Astrocyte of the spinal cord (primary cell): ENCODE measurements at regions not wholly inside any gene's neighbourhood (a gene's known extent, or its start where the extent isn't known, plus 50 kb on each side); places are given as distances from the start of the nearest gene placed in this dataset.

ENCODE experiments used
- DNase-seq: peaks from one replicate; pipeline ENCODE4 v3.0.0; 2011; ENCODE audit warnings: low read depth, low spot score
- H3K4me3 ChIP-seq: 2 replicates; pipeline ENCODE4 v1.5.1; 2011; ENCODE audit warnings: low read depth, mild to moderate bottlenecking, low read length, moderate library complexity
- in situ Hi-C: cut with HindIII; loops from 2 replicates; pipeline ENCODE4 v1.10.0; 2017; ENCODE audit warnings: low sequenced_read_pairs
- TF ChIP-seq, protein P1 (sequence below): IDR thresholded peaks from 2 replicates; pipeline ENCODE4 v1.5.1; 2012; ENCODE audit warnings: low read depth, mild to moderate bottlenecking, low read length, inconsistent platforms

DNA sequence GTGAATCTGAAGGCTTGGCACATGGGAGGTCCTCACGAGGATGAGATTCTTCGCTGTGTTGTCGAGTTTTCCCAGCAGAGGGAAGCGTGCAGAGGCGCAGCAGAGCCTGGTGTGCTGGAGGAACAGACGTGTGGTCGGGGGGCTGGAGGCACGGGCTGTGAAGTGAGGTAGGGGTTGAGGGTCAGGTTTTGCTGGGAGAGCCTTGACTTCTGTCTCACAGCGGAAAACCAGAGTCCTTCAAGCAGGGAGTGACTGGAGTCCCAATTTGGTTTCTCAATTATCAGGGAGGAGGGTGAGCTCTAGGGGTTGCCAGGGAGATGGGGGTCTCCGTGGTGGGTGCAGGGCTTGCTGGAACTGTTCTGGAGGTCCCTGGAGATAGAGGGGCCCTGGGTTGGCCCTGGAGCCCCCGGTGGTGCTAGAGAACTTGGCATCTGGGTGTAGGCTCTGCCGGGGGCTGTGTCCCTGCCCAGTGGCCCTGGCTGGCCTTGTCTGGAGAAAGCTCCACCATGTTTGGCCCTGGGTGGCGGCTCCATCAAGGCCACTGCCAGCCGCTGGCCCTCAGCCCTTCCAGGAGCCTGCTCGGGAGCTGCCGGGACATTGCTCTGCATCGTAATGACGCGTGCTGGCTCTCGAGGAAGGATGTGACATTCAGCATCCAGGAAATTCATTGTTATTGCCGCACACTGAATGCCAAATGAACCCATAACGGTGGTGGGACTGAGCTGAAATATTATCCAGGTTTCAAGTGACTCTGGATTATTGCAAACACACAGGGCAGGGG lies 215.7 kb downstream of the KIF26A start:
- no peak overlapping the region for H3K4me3 ChIP-seq
- TF ChIP-seq, protein P1, sequence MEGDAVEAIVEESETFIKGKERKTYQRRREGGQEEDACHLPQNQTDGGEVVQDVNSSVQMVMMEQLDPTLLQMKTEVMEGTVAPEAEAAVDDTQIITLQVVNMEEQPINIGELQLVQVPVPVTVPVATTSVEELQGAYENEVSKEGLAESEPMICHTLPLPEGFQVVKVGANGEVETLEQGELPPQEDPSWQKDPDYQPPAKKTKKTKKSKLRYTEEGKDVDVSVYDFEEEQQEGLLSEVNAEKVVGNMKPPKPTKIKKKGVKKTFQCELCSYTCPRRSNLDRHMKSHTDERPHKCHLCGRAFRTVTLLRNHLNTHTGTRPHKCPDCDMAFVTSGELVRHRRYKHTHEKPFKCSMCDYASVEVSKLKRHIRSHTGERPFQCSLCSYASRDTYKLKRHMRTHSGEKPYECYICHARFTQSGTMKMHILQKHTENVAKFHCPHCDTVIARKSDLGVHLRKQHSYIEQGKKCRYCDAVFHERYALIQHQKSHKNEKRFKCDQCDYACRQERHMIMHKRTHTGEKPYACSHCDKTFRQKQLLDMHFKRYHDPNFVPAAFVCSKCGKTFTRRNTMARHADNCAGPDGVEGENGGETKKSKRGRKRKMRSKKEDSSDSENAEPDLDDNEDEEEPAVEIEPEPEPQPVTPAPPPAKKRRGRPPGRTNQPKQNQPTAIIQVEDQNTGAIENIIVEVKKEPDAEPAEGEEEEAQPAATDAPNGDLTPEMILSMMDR, result no peak
- in situ Hi-C loops, result no loop called here
- DNase-seq, result no peak

DNA sequence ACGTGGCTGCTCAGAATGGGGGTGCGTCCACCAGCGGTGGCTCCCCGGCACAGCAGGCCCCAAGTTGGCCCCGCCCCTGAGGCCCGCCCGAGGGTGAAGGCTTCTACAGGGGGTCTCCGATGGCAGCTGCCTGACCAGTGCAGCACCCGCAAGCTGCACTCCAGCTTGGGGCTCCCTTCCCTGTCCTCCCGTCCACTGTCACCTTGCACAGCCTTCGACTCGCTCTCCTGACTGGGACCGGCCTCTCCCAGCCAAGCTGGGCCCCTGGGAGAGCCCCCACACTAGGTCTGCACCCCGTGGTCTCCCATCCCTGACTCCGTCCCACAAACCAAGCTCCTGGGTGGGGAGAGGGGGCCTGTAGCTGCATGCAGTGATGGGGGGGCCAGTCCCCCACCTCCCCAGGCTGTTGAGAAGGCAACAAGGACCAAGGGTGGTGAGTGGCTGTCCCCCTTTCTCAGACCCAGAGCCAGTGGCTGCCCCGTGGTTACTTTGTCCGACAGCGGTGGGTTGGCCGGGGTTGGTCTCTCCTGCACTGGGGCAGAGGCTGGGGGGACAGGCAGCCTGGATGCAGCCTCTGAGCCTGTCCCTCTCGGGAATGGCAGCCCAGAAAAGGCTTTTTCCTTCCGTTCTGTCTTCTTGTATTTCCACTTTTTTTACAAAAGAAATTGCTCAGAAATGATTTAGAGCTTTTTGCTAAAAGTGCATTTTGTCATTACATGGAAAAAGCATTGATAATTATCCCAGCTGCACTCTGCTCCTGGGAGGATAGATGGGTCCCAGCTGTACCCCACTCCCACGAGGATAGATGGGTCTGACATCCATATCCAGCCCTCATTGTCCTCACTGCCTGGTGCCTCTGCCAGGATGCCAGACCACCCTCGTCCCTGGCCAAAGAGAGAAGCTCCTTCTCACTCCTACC lies 217.0 kb downstream of the KIF26A start:
- no peak for DNase-seq
- in situ Hi-C loops, result no loop called here
- no peak overlapping the region for H3K4me3 ChIP-seq
- TF ChIP-seq, protein P1, result no peak

DNA sequence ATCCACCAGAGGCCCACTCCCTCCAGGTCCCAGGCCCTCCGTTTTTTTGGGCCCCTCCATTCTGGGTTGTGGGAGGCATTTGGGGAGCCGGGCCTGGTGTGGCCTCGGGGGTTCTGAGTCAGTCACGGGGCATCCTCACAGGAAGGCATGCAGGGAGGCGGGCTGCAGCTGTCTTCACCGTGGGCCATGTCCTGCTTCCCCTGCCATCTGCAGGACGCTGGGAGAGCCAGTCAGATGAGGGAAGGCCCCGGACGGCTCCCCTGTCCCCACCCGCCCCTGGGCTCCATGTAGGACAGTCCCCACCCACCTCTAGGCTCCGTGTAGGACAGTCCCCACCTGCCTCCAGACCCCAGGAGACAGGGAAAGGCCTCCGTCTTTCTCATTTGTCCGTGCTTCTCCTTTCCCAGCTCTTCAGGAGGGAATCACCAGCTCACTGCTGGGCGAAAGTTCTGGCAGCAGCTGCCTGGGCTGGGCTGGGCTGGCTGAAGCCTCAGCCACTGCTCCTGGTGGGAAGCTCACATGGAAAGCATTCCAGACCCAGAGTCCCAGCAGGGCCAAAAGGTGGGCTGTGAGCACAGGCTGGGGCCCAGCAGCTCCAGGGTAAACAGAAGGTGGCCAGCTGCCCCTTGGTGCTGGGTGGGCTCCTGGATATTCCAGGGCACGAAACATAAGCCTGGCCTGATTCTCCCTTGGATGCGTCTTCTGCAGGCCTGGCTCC lies 217.8 kb downstream of the KIF26A start:
- H3K4me3 ChIP-seq, result no peak overlapping the region
- in situ Hi-C loops, result no loop called here
- DNase-seq, result no peak
- TF ChIP-seq, protein P1, result no peak

DNA sequence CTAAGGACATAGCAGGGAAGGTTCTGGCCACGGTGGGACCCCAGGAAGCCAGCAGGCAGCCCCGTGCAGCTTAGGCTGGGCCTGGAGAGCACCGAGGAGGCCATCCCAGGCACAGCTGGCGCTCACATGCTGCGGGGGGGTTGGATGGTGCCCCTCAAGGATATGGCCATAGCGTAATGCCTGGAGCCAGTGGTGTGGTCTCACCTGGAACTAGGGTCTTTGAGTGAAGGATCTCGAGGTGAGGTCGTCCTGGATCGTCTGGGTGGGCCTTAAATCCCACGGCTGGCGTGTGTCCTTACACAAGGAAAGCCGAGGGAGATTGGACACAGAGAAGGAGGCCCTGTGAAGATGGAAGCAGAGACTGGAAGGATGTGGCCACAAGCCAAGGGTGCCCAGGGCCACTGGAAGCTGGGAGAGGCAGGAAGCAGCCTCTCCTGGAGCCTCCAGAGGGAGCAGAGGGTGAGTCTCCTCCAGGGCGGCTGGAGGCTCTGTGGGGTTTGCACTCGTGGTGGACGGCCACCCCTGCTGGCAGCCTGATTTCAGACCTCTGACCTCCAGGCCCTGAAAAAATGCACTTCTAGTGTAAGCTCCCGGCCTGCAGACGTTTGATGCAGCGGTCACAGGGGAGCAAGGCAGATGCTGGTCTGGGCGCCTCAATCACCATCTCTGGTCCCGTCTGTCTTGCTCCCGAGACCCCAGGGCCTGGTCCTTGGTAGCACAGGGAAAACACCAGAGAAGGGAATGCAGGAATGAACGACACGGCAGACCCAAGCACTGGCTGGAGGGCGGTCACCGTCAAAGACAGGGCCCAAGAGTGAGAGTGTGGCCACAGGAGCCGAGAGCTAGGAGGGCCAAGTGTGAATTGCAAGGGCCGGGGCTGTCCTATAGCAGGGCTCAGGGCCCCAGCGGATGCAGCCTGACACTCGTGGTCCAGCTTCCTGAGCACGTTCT lies 218.6 kb downstream of the KIF26A start:
- TF ChIP-seq, protein P1, result no peak
- H3K4me3 ChIP-seq, result no peak overlapping the region
- in situ Hi-C loops, result no loop called here
- DNase-seq, result no peak

DNA sequence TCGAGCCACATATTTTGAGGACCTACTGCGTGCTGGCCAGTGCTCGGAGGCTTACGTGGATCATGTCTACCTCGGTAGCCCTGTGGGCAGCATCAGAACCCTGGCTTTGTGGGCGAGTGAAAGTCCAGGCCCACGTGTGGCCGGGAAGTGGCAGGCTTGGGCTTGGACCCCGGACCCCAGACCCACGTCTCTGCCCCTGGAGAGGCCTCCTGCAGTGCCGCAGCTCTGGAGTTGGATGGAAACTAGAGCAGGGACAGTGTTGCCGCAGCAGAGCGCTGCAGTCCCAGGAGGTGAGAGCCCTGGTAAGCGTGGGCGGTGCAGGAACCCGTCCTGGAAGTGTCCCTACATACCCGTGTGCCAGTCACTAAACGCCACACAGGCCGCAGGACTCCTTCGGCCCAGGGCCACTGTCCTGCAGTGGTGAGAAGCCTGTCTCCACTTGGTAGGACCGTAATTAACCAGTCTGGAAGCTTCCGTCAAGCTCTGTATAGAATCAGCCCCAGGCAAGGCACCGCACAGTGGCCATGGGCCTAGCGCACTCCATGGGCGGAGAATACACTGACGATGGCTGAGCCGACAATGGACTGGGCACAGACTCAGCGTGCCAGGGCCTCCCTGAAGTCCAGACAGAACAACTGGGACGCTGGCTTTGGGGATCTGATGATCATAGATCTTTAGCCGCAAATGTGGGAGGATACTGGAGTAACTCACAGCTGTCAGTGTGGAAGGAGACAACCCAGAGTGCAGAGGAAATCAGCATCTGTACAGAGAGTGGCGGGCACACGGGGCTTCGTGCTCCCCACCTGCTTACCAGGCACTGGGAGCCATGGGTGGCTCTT lies 219.5 kb downstream of the KIF26A start:
- TF ChIP-seq, protein P1, result no peak
- no peak for DNase-seq
- in situ Hi-C loops, result no loop called here
- no peak overlapping the region for H3K4me3 ChIP-seq
